Ishikawa (cell line): ENCODE measurements at regions not wholly inside any gene's neighbourhood (a gene's known extent, or its start where the extent isn't known, plus 50 kb on each side); places are given as distances from the start of the nearest gene placed in this dataset.

Experiments
- CREB1 ChIP-seq: IDR thresholded peaks from 2 replicates; pipeline ENCODE4 v1.6.1; 2012; ENCODE audit warnings: low read depth
- RAD21 ChIP-seq: IDR thresholded peaks from 2 replicates; pipeline ENCODE4 v1.6.1; 2012; ENCODE audit warnings: low read depth
- TEAD4 ChIP-seq: IDR thresholded peaks from 2 replicates; pipeline ENCODE4 v1.6.1; 2012
- USF1 ChIP-seq: IDR thresholded peaks from 2 replicates; pipeline ENCODE4 v1.6.1; 2012

- TF ChIP-seq RAD21 (no peak), TEAD4 (no peak), USF1 (no peak), CREB1 (no peak)
Measured at GRCh38 chr4:189001283-189001970, 862.2 kb downstream of the TRIML1 start.
